ENCODE measurements at regions not wholly inside any gene's neighbourhood (a gene's known extent, or its start where the extent isn't known, plus 50 kb on each side); places are given as distances from the start of the nearest gene placed in this dataset.

- no peak overlapping the region for H2AFZ ChIP-seq (ENCODE audit: low read depth)
- no peaks in the 10 kb centered on the region for H3K79me2 ChIP-seq (ENCODE audit: insufficient read depth)
- no peak for TF ChIP-seq GABPA (IDR thresholded peaks at IDR 0.05; ENCODE audit: low read depth)
- TF ChIP-seq TCF12 (IDR thresholded peaks at IDR 0.05) = no peak
- no peak for TF ChIP-seq FOSL2 (IDR thresholded peaks at IDR 0.05; ENCODE audit: borderline replicate concordance, low read depth)
- H3F3A ChIP-seq (replicated peaks; ENCODE audit: insufficient read depth) = no peaks in the 10 kb centered on the region
- H3K36me3 ChIP-seq (replicated peaks in 1 of 2; ENCODE audit: control insufficient read depth in 1 of 2, insufficient read depth in 2 of 2, low read length in 1 of 2) = no peaks in the 10 kb centered on the region
- no peak overlapping the region for H3K9ac ChIP-seq
- no peaks in the 10 kb centered on the region for H3K4me1 ChIP-seq (ENCODE audit: control insufficient read depth in 1 of 2, insufficient read depth in 2 of 2, low read depth in 1 of 2, low read length in 1 of 2)
- CTCF ChIA-PET = interaction anchor here (0.6 to 5.5 kb wide), 5 partner anchors 13 to 574 kb away, joined by 3 to 32 read pairs (median 4); no protein-coding TSS in a partner anchor
- no peak for DNase-seq
- H4K20me1 ChIP-seq (ENCODE audit: insufficient read depth) = no peaks in the 10 kb centered on the region
- H3K4me3 ChIP-seq (ENCODE audit: low read depth in 2 of 2, low read length in 1 of 2) = no peak overlapping the region
- no peaks in the 10 kb centered on the region for H3K9me3 ChIP-seq
- no peak overlapping the region for H3K4me2 ChIP-seq
- POLR2A ChIA-PET = no interaction called here
- H3K27me3 ChIP-seq (ENCODE audit: insufficient read depth) = peaks cover 13% of the 10 kb centered on the region; the same call in 1 of the 2 replicates
- no peak overlapping the region for H3K27ac ChIP-seq (ENCODE audit: low read depth in 2 of 2, low read length in 1 of 2)
- H3K9me2 ChIP-seq = no peaks in the 10 kb centered on the region
- WGBS (ENCODE audit: low lambda C conversion rate) = 61% methylated on average over 9 of the region's 11 CpGs
These were observed 84.5 kb upstream of the SLC1A4 start for GRCh38 chr2:64904413-64905329.

DNA sequence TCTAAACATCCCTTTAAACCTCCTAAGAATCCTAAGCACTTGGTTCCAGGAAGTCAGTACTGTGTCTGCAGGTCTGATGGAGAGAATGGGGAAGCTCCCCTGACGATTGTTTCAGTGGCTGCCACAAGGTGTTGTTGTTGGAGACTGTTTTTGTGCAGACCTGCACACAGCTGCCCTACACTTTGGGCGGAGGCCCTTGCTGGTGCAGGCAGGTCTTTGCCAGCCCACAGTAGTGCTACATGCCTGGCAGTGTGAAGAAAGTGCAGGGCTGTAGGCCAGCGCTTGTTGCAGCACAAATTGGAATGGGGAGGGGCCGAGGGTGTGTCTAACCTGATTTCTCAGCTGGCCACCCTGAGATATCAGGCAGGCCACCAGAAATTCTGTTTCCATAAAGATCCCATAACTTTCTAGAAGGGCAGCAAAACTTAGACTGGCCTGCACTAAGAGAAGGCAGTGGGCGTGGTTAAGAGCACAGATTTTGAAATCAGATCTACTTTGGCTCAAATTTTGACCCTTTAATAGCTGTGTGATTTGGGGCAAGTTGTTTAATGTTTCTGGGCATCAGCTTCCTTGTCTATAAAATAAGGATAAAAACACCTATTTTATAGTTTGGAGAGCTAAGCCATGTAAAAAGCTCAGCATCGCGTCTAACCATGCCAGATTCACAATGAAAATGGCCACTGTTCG, 83.7 kb upstream of the SLC1A4 start:
- ChIA-PET POLR2A (no interaction called here), CTCF (interaction anchor here (1.3 to 5.5 kb wide), 5 partner anchors 12 to 318 kb away, joined by 3 to 32 read pairs (median 6); no protein-coding TSS in a partner anchor)
- TF ChIP-seq MXI1 (IDR thresholded peaks at IDR 0.05; ENCODE audit: low read depth, low read length) (no peak), RCOR1 (IDR thresholded peaks at IDR 0.05; ENCODE audit: low read length) (no peak), NFIC (IDR thresholded peaks at IDR 0.05; ENCODE audit: borderline replicate concordance) (no peak), USF2 (IDR thresholded peaks at IDR 0.05; ENCODE audit: borderline replicate concordance, low read depth, low read length) (no peak), MEF2A (IDR thresholded peaks at IDR 0.05; ENCODE audit: borderline replicate concordance, low read depth) (no peak), SMC3 (IDR thresholded peaks at IDR 0.05; ENCODE audit: low read depth, low read length) (no peak), GATA2 (CRISPR knock-in tag; IDR thresholded peaks at IDR 0.05) (no peak), EZH2phosphoT487 (IDR thresholded peaks at IDR 0.05; ENCODE audit: borderline replicate concordance, low read depth) (no peak), TAF1 (IDR thresholded peaks at IDR 0.05; ENCODE audit: borderline replicate concordance, low read depth, low read length) (no peak), SIN3A (IDR thresholded peaks at IDR 0.05; ENCODE audit: borderline replicate concordance, low read depth, low read length) (no peak), JUND (IDR thresholded peaks at IDR 0.05) (no peak), RAD21 (IDR thresholded peaks at IDR 0.05; ENCODE audit: low read length) (no peak), YY1 (IDR thresholded peaks at IDR 0.05; ENCODE audit: low read depth) (no peak), RFX5 (IDR thresholded peaks at IDR 0.05; ENCODE audit: low read length) (no peak), NRF1 (IDR thresholded peaks at IDR 0.05; ENCODE audit: low read depth, low read length) (no peak)
- TF ChIP-seq, protein P1, sequence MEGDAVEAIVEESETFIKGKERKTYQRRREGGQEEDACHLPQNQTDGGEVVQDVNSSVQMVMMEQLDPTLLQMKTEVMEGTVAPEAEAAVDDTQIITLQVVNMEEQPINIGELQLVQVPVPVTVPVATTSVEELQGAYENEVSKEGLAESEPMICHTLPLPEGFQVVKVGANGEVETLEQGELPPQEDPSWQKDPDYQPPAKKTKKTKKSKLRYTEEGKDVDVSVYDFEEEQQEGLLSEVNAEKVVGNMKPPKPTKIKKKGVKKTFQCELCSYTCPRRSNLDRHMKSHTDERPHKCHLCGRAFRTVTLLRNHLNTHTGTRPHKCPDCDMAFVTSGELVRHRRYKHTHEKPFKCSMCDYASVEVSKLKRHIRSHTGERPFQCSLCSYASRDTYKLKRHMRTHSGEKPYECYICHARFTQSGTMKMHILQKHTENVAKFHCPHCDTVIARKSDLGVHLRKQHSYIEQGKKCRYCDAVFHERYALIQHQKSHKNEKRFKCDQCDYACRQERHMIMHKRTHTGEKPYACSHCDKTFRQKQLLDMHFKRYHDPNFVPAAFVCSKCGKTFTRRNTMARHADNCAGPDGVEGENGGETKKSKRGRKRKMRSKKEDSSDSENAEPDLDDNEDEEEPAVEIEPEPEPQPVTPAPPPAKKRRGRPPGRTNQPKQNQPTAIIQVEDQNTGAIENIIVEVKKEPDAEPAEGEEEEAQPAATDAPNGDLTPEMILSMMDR (IDR thresholded peaks at IDR 0.05) = no peak
- TF ChIP-seq, protein P2, sequence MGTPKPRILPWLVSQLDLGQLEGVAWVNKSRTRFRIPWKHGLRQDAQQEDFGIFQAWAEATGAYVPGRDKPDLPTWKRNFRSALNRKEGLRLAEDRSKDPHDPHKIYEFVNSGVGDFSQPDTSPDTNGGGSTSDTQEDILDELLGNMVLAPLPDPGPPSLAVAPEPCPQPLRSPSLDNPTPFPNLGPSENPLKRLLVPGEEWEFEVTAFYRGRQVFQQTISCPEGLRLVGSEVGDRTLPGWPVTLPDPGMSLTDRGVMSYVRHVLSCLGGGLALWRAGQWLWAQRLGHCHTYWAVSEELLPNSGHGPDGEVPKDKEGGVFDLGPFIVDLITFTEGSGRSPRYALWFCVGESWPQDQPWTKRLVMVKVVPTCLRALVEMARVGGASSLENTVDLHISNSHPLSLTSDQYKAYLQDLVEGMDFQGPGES (IDR thresholded peaks at IDR 0.05; ENCODE audit: low read depth, low read length) = no peak
- TF ChIP-seq, protein P3, sequence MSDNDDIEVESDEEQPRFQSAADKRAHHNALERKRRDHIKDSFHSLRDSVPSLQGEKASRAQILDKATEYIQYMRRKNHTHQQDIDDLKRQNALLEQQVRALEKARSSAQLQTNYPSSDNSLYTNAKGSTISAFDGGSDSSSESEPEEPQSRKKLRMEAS (IDR thresholded peaks at IDR 0.05; ENCODE audit: low read depth) = no peak
- WGBS (ENCODE audit: low lambda C conversion rate) = 57% methylated on average over 6 of the region's 8 CpGs
- H4K20me1 ChIP-seq (ENCODE audit: insufficient read depth) = no peaks in the 10 kb centered on the region
- H3K9me3 ChIP-seq = no peaks in the 10 kb centered on the region
- no peak overlapping the region for H3K9ac ChIP-seq
- no peaks in the 10 kb centered on the region for H3K4me1 ChIP-seq (ENCODE audit: control insufficient read depth in 1 of 2, insufficient read depth in 2 of 2, low read depth in 1 of 2, low read length in 1 of 2)
- H2AFZ ChIP-seq (ENCODE audit: low read depth) = no peak overlapping the region
- no peak overlapping the region for H3K27ac ChIP-seq (ENCODE audit: low read depth in 2 of 2, low read length in 1 of 2)
- H3K9me2 ChIP-seq = no peaks in the 10 kb centered on the region
- peaks cover 13% of the 10 kb centered on the region; the same call in 1 of the 2 replicates for H3K27me3 ChIP-seq (ENCODE audit: insufficient read depth)
- no peak overlapping the region for H3K4me3 ChIP-seq (ENCODE audit: low read depth in 2 of 2, low read length in 1 of 2)
- no peaks in the 10 kb centered on the region for H3F3A ChIP-seq (replicated peaks; ENCODE audit: insufficient read depth)
- H3K79me2 ChIP-seq (ENCODE audit: insufficient read depth) = no peaks in the 10 kb centered on the region
- H3K4me2 ChIP-seq = no peak overlapping the region
- no peak for DNase-seq
- no peaks in the 10 kb centered on the region for H3K36me3 ChIP-seq (replicated peaks in 1 of 2; ENCODE audit: control insufficient read depth in 1 of 2, insufficient read depth in 2 of 2, low read length in 1 of 2)
